DMS153 treated with DMSO at 0.1 percent for 48 hours (cell line): ENCODE measurements at regions not wholly inside any gene's neighbourhood (a gene's known extent, or its start where the extent isn't known, plus 50 kb on each side); places are given as distances from the start of the nearest gene placed in this dataset.
"Not testable (repeated sequence)": the region's sequence is repeated elsewhere in the genome, so short reads cannot be mapped to it uniquely, and the experiment has no call there.

Source experiments
- DNase-seq: peaks from one replicate; lab custom pipeline; 2025; ENCODE audit not compliant: unreplicated experiment; lab: John Stamatoyannopoulos, UW

DNA sequence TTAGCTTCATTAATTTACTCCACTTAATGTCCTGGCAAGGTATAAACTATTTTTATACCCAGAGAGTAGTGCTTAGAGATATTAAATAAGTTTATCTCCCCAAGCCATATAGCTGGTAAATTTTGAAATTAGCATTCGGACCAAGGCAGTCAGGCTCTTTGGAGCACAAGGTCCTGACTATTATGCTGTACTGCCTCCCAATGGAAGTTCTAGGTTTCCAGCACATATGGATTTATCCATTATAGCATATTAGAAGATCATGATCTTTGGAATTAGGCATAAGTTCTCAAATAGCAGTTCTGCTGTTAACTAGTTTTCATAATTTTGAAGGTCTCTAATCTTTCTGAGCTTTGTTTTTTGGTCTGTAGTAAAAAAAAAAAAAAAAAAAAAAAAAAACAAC is 835.3 kb upstream of the EPHA7 start:
- DNase-seq, result no peak

DNA sequence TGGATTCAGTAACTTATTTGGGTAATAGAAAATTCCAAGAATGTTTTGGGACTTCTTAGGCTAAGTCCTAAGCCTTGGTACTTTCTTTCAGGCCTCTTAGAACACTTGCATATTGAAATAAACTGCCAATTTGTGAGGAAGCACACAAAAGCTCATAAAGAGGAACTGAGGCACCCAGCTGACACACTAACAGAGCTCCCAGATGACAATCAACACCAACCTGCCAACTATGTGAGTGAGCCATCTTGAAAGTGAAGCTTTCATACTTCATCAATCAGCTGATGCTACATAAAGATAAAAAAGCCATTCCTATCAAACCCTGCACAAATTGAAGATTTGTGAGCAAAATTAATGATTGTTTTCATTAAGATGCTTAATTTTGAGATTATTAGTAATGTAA is 832.5 kb upstream of the EPHA7 start:
- DNase-seq, result no peak

DNA sequence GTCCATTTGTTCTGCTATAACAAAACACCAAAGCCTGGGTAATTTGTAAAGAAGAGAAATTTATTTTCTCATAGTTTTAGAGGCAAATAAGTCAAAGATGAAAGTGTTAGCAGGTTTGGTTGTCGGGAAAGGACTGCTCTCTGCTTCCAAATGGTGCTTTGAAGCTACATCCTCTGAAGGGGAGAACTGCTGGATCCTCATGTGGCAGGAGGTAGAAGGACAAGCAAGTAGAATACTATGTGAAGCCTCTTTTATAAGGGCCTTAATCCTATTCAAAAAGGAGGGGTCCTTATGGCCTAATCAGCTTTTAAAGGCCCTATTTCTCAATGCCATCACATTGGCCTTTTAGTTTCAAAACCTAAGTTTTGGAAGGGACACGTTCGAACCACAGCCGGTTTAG is 826.0 kb upstream of the EPHA7 start:
- DNase-seq, result no peak

DNA sequence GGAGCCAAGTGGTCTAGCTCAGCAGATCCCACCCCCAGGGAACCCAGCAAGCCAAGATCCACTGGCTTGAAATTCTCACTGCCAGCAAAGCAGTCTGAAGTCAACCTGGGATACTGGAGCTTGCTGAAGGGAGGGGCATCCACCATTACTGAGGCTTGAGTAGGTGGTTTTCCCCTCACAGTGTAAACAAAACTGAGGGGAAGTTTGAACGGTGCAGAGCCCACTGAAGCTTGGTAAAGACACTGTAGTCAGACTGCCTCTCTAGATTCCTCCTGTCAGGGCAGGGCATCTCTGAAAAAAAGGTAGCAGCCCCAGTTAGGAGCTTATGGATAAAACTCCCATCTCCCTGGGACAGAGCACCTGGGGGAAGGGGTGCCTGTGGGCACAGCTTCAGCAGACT is 819.5 kb upstream of the EPHA7 start:
- DNase-seq, result no peak

DNA sequence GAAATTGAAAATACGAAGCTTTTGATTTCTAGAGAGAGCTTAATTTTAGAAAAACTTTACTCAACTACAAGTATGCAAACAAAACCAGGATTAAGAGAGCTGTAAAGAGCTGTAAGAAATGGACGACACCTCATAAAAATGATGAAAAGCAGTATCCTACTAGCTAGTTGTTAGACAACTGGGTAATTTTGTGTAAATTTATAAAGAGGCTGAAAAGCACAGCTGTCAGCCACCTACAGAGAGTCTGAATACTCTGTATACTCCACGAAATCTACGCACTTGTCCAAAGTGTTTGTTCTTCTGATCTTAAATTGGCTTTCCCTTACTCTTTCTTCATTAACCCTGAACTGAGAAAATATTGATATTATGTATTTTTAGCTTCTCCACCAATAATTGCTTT is 808.4 kb upstream of the EPHA7 start:
- no peak for DNase-seq

DNA sequence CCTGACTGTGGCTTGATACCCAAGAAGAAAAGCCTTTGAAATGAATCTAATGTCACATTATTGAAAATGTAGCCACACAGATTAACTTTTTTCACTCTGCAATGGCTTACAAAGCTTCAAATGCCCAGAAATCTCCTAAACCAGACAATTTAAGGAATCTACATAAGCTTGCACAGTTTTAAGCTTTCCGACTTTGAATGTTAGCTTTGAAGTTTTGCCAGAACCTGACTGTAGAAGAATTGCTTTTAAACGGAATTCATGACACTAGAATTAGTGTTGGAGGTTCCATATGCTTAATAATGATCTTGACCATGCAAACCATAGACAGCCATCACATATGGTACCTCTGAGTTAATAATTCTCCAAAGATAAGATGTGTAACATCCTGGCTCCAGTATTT is 798.5 kb upstream of the EPHA7 start:
- no peak for DNase-seq

DNA sequence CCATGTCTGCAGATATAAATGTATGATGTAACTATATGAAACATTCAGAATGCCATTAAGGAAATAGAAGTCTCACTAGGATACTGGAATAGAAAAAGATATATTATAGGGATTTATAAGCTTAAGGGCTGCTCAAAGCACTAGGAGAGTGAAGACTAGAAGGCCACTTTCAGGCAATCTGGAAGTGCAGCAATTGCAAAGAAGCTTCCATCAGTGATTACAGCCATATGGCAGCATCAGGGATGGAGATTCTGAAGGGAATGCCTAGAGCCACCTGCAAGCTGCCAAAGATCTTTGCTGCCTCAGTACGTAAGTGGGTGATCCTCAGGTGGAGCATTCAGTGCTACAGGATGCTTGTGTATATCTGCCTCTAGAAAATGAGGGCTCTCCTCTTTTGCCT is 796.2 kb upstream of the EPHA7 start:
- no peak for DNase-seq

DNA sequence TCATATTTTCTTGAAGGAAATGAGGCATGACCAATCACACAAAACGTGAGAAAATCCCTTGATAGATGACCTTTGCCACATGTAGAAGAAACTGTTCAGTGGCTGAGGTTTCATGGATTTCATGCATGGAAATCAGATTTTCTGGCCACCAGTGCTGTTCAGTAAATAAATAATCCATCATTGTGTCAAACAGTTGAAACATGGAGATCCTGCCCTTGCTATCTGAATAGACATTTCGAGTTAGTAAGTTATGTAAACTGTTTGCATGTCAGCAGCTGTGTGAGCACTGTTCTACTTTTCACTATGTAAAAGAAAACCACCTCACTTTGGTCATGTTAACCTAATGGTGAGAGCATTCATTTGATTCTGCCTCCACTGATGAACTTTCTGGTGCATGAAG is 793.9 kb upstream of the EPHA7 start:
- DNase-seq, result no peak

DNA sequence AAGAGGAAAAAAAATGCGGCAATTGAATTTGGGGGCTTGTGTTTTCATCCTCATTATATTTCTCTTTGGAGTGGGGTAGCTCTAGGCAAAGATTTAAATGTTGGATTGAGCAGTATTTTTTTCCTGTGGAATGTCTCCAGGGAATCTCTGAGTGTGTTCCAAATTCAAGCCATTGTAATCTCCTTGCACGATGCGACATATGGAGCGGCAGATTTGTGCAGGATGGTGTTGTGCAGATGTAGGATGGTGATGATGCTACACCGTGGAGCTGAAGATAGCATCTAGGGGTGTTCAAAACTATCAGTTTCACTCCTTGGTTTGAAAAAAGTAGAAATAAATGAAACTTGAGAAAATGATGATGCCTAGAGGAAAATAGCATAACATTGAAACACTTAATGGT is 777.5 kb upstream of the EPHA7 start:
- no peak for DNase-seq

DNA sequence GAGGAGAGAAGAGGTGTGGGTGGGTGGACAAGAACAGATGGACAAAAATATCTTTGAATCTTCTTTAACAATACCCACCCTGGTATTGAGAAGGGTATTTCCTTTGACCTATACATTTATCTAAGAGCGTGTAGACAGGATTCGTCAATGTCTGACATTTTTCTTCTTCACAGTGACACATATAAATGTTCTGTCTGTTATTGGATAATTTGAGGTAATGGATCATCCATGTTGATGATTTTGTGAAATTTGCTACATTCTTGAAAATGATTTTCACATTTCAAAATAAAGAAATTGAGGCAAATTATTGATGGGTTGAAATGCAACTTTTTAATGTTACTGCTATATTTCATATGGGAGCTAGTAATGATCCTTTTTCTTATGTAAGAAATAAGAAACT is 770.7 kb upstream of the EPHA7 start:
- DNase-seq, result no peak

DNA sequence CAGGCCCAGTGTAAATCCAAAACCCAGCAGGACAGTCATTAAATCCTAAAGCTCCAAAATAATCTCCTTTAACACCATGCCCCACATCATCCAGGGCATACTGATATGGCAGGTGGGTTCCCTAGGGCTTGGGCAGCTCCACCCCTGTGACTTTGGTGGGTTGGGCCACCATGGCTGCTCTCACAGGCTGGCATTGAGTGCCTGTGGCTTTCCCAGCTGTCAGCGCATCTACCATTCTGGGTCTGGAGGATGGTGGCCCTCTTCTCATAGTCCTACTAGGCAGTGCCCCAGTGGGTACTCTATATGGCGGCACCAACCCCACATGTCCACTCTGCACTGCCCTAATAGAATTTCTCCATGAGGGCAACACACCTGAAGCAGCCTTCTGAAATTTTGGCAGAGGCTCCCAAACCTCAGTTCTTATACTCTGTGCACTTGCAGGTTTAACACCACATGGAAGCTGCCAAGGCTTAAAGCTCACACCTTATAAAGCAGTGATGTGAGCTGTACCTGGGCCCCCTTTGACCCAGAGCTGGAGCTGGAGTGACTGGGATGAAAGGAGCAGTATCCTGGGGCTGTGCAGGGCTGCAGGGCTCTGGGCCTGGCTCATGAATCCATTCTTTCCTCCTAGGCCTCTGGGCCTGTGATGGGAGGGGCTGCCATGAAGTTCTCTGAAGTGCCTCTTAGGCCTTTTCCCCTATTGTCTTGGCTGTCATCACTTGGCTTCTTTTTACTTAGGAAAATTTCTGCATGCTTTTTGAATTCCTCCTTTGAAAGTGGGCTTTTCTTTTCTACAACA is 765.5 kb upstream of the EPHA7 start:
- DNase-seq, result no peak

DNA sequence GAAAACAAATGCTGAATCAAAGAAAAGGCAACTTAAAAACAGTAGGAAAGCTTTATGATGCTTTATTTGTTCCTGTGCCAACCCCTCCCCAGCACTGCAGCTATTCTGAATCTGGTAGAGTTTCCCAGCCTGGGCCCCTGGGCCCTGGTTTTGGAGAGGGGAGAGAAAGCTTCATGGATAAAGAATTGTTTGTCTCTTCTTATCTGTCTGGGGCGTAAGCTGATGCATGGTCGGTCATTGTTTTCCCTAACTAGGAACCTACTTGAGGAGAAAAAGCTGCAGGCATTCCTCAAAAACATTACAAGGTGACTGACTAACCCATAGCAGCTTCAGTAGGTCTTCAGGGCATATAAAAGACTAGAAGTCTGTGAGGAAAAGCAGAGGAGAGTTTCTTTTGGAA is 758.1 kb upstream of the EPHA7 start:
- DNase-seq, result no peak

DNA sequence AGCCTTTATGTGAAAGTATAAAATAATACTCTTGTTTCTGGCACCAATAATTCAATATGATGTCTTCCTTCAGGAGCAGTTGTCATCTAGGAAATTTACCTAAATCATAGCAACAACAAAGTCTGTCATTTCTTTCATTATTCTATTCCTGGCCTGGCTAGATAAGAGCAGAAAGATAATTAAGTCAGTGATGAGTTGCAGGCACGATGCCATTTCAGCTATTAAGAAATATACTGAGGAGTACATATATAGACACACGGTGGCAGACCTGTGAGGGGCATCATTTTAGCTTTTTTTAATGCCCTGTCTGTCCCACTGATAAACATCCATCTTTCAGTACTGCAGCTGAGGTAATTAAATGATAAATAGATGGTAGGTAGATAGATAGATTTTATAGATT is 756.1 kb upstream of the EPHA7 start:
- no peak for DNase-seq

DNA sequence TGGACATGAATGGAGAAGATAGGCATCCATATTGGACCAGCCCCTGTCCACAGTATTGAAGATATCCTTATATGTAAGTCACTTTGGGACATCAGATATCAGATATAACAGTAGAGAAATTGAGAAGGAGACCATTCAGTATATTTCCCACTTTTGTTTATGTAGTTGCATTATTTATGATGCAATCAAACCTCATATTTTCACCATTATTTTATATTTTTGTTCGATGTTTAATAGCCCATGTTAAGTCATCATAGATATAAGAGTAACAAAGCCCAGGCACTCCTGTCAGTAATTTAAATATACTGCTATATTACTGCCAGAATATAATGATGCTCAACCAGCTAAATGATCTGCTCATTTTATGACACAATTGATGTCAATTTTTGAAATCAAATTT is 744.5 kb upstream of the EPHA7 start:
- DNase-seq, result no peak

DNA sequence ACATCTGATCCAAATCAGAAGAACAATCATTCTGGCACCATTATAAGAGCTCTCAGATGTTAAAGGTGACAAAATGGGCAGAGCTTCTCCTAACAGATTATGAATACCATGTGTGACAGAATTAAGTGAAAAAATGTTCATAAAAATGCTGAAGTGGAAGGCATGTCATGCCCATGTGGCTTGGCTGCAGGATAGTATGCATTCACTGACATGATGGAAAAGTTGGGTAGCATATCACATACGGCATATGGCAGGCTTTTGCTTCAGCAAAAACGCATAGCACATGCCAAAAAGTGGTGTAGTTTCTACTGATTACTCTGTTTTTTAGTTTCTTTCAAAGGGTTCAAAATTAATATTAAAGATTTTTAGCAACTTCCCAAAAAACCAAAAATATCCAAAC is 731.5 kb upstream of the EPHA7 start:
- no peak for DNase-seq

DNA sequence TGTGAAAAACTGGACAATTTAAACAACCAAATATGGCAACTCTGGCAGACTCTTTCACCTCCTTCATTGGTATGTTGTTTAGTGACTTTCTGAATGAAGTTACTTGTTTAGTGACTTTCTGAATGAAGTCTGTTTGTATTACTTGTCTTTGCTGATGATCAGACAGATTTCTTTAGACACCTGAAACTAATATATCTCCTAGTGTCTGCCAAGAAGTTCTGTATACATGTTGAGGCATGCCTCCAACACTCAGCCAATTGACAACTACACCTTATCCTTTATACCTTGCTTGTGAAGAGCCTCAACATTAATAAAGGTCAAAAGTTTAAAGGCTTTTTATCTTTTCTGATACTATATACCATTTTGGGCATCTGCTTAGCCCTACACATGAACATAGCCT is 725.4 kb upstream of the EPHA7 start:
- no peak for DNase-seq

DNA sequence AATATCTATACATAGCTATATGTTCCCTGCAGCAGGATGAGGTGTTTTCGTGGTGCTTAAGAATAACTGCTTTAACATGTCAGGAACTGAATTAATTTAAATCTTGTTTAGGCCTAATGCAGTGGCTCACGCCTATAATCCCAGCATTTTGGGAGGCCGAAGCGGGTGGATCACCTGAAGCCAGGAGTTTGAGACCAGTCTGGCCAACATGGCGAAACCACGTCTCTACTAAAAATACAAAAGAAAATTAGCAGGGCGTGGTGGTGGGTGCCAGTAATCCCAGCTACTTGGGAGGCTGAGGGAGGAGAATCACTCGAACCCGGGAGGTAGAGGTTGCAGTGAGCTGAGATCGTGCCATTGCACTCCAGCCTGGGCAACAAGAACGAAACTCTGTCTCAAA is 717.8 kb upstream of the EPHA7 start:
- DNase-seq, result not testable (repeated sequence)

DNA sequence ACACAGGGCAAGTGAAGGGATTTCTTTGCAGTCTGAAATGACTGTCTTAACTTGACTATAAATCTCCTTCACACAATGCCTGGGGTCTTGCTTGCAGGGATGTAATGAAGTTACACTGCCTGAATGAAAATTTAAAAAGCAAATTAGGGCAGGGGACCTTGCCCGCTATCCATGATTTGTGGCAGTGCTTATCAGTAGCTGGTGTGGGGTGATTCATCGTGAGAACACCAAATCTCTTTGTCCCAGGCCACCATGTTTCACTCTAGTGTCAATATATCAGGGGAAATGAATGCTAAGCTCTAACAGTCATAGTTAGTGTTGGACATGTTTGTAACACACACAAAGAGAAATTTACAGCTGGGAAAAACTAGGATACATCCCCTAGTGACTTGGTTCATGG is 713.7 kb upstream of the EPHA7 start:
- DNase-seq, result no peak

DNA sequence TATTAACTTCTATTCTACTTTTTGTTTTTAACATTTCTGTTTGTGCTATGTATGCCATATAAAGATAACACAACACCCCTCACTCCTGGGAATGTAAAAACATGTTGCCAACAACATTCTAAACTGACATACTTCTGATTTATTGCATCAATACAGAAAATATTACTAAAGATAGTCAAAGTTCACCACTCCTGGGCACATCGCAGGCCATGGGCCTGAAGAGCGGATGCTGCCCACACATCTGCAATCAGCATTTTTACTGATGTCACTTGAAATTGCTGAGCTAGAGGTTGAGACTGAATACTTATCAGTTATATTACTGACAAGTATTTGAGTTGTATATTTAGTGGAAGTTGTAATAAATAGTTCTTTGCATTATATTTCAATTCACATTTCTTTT is 711.9 kb upstream of the EPHA7 start:
- no peak for DNase-seq

DNA sequence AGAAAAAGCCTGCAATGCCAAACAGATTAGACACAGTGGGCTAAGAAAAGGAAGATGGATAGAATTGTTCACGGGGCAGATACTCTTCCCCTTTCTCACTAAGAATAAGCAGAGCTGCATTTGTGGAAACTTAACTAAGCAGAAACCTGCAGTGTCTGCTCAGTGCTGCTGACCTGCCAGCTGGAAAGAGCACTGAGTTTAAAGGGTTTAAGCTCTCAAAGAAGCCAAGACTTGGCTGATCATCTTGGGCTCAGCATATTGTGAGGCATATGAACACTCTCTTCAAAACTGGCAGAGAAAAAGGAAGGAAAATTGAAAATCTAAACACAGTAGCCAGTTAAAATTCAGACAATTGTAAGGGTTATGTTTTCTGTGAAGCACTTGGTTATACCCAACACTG is 711.1 kb upstream of the EPHA7 start:
- DNase-seq, result no peak

DNA sequence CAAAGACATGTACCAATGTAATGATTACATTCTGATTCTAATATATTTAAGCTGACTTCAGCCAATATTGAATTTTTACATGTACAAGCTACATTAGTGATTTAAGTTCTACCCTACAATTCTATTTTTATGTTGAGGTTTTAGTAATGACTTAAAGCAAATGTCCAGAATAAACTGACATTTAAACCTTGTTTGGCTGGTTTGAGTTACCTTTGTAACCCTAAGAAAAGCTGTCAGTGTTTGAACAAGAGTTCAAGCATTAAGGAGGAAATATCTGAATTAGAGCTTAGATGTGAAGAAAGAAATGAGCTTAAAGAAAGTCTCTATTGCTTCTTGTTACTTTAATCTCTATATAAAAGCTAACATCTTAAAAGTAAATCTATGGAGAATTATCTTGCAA is 710.6 kb upstream of the EPHA7 start:
- DNase-seq, result no peak

DNA sequence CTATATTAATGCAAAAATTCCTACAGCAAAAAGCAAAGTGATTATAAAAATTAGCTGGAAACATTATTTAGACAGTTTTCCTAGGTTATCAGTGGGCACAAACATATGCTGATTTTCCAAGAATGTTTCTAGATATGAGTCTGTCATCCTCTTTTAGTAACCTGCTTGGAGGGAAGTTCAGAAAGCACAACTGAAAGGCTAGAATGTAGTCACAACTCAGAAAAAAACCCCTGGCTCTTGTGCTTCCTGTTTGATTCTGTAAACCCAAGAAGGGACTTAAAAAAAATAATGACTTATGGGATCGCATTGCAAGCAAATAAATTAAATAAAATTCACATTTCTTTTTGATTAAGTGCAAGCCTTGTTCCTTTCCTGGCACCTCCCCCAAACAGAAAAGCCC is 708.4 kb upstream of the EPHA7 start:
- DNase-seq, result no peak

DNA sequence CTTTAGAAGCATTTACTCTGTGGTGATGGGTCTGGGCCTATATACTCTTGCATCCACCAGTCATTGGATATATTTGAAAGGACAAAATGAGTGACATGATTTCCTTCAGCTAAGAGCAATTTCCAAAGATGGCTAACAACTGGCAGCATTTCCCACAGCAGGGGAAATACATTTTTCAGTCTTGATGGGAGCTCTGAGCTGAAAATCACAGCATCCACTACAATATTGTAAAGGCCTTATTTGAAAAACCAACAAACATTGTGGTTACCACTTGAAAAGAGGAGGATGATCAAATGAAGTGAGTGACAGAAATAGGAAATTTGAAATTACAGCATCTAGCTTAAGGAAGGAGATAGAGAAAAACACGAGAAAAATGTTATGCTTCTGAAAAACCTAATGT is 705.0 kb upstream of the EPHA7 start:
- DNase-seq, result no peak

DNA sequence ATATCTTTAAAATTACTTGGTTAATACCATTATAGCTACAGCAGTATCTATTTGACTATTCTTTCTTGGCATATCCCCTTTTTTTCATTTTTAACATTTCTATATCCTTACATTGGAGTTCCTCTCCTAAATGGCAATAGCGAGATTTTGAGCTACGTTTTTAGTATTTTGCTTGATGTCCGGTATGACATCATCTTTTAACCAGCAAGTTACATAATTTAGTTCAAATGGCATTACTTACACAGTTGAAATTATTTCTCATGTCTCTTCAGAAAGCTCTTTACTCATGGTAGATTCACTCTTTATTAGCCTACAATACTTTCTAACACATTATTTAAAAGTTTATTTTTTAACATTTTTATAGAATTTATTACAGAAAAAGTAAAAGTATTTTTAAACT is 701.7 kb upstream of the EPHA7 start:
- DNase-seq, result no peak
